K562 (cell line): ENCODE measurements at regions not wholly inside any gene's neighbourhood (a gene's known extent, or its start where the extent isn't known, plus 50 kb on each side); places are given as distances from the start of the nearest gene placed in this dataset.

Source experiments
- ATAC-seq: fragments of 200-7000 bp; cut with Tn5 transposase; 3 replicates; pipeline ENCODE4 v1.9.1; 2020; ENCODE audit warnings: moderate library complexity
- BruUV-seq: library from RNA; stranded (reverse); fragments of 400-500 nt; replicated peaks from 2 replicates; lab custom pipeline; 2021; lab: Mats Ljungman, UMichigan
- CTCF ChIA-PET: fragments of 300-600 bp; formaldehyde crosslinking; extraction: SDS; loops from one replicate; lab custom pipeline; 2021; ENCODE audit warnings: low intra/inter-chr PET ratio; lab: Yijun Ruan, JAX
- POLR2A ChIA-PET: fragments of 300-600, 350-650 bp; sonication (Branson Sonifier 250); formaldehyde crosslinking; extraction: SDS; loops from one replicate; lab custom pipeline; 2021; ENCODE audit warnings: antibody characterized with exemption, inconsistent platforms; lab: Yijun Ruan, JAX
- DNase-seq, 4 experiments: peaks; one replicate each; pipeline versions ENCODE4 v3.0.0 to v3.0.0-alpha.2; 2011 to 2018; ENCODE audit warnings: low spot score in 3 of 4, mixed read lengths in 3 of 4; ENCODE audit errors: extremely low read depth in 1 of 4
- FAIRE-seq: peaks from 2 replicates; lab custom pipeline; 2011; peaks lifted over from hg19 to GRCh38; lab: Jason Lieb, UNC
- H2AFZ ChIP-seq: 2 replicates; pipeline ENCODE4 v1.6.0; 2011; ENCODE audit warnings: low read depth, low read length, control low read depth, inconsistent platforms
- H3K27ac ChIP-seq: fragments of 200-600 bp; 3 replicates; pipeline ENCODE4 v1.8.0; 2011; ENCODE audit warnings: low read depth, mild to moderate bottlenecking, control low read depth, inconsistent platforms, low read length, moderate library complexity, mixed read lengths; ENCODE audit errors: extremely low read depth
- H3K27me3 ChIP-seq, 2 experiments: fragments of 300-600 bp in 1 of 2; 2 replicates in 1 of 2; 3 replicates in 1 of 2; pipeline versions ENCODE4 v1.6.0 to v1.8.0; 2011; ENCODE audit warnings: inconsistent platforms in 2 of 2, low read length in 2 of 2, mild to moderate bottlenecking in 1 of 2, mixed read lengths in 1 of 2, moderate library complexity in 1 of 2; ENCODE audit not compliant: control insufficient read depth in 2 of 2, insufficient read depth in 2 of 2
- H3K36me3 ChIP-seq: fragments of 300-600 bp; 3 replicates; pipeline ENCODE4 v1.8.0; 2011; ENCODE audit warnings: mild to moderate bottlenecking, low read length, inconsistent platforms; ENCODE audit not compliant: control insufficient read depth, insufficient read depth
- H3K4me1 ChIP-seq, 2 experiments: fragments of 200-600 bp in 1 of 2; replicated peaks in 1 of 2; 2 replicates in 1 of 2; 3 replicates in 1 of 2; pipeline versions ENCODE4 v1.5.1 to v1.8.0; 2011; ENCODE audit warnings: inconsistent platforms in 2 of 2, low read length in 2 of 2, mild to moderate bottlenecking in 1 of 2, mixed read lengths in 1 of 2, moderate library complexity in 1 of 2; ENCODE audit not compliant: control insufficient read depth in 2 of 2, insufficient read depth in 2 of 2
- H3K4me2 ChIP-seq: 2 replicates; pipeline ENCODE4 v1.6.1; 2011; ENCODE audit warnings: low read length, control low read depth, inconsistent platforms, mixed read lengths; ENCODE audit not compliant: insufficient read depth
- H3K4me3 ChIP-seq: fragments of 200-600 bp; sonication (generic), shearing (Covaris generic); 2 replicates; pipeline ENCODE4 v1.5.1; 2016; ENCODE audit warnings: control low read depth, inconsistent platforms
- H3K79me2 ChIP-seq: fragments of 200-600 bp; 3 replicates; pipeline ENCODE4 v1.8.0; 2011; ENCODE audit warnings: low read length, inconsistent platforms; ENCODE audit not compliant: control insufficient read depth, insufficient read depth
- H3K9ac ChIP-seq, 2 experiments: 2 replicates each; pipeline versions ENCODE4 v1.6.0 to v1.6.1; 2011; ENCODE audit warnings: low read depth in 2 of 2, low read length in 2 of 2, control low read depth in 1 of 2, inconsistent platforms in 1 of 2, mild to moderate bottlenecking in 1 of 2, mixed read lengths in 1 of 2; ENCODE audit not compliant: insufficient read depth in 1 of 2
- H3K9me1 ChIP-seq: one replicate; pipeline ENCODE4 v1.6.0; 2011; ENCODE audit warnings: inconsistent platforms, mild to moderate bottlenecking, low read length, moderate library complexity; ENCODE audit not compliant: control insufficient read depth, insufficient read depth
- H3K9me3 ChIP-seq: replicated peaks from 2 replicates; pipeline ENCODE4 v1.5.1; 2011; ENCODE audit warnings: low read depth, low read length, inconsistent platforms; ENCODE audit not compliant: control insufficient read depth, insufficient read depth
- H4K20me1 ChIP-seq: replicated peaks from 2 replicates; pipeline ENCODE4 v1.6.1; 2011; ENCODE audit warnings: low read length, inconsistent platforms, mixed read lengths; ENCODE audit not compliant: control insufficient read depth, insufficient read depth
- ARHGAP35 ChIP-seq: fragments of 450-650 bp; IDR thresholded peaks from 2 replicates; pipeline ENCODE4 v1.6.1; 2018; ENCODE audit not compliant: partially characterized antibody
- CLOCK ChIP-seq: fragments of 250-450 bp; sonication (Bioruptor Pico); IDR thresholded peaks from 2 replicates; pipeline ENCODE4 v1.4.0; 2020; ENCODE audit warnings: mild to moderate bottlenecking, moderate library complexity, borderline replicate concordance
- HNRNPH1 ChIP-seq: fragments of 200-400 bp; formaldehyde crosslinking; optimal IDR thresholded peaks from 2 replicates; pipeline ENCODE3; 2017; ENCODE audit warnings: low read depth, mild to moderate bottlenecking, low read length, moderate library complexity
- MECOM ChIP-seq: fragments of 250-450 bp; sonication (Bioruptor Pico); IDR thresholded peaks from 2 replicates; pipeline ENCODE4 v1.8.0; 2022; ENCODE audit warnings: inconsistent platforms
- SRF ChIP-seq, 2 experiments: fragments of 250-450, 450-650 bp in 1 of 2; sonication (Bioruptor Pico) in 1 of 2; sonication (generic) in 1 of 2; formaldehyde crosslinking; IDR thresholded peaks; 2 replicates each; pipeline versions ENCODE4 v1.5.0 to v1.5.1; 2020 to 2022; ENCODE audit warnings: mild to moderate bottlenecking in 1 of 2, missing genetic modification reagents in 1 of 2
- ZNF584 ChIP-seq: fragments of 200-800 bp; sonication (Bioruptor generic); IDR thresholded peaks from 2 replicates; pipeline ENCODE4 v1.6.1; 2016; ENCODE audit warnings: low read depth, mild to moderate bottlenecking, missing genetic modification characterization, missing compliant biosample characterization
- ZNF780A ChIP-seq: fragments of 250-450 bp; sonication (Bioruptor Pico); IDR thresholded peaks from 2 replicates; pipeline ENCODE4 v1.5.0; 2021; ENCODE audit warnings: mild to moderate bottlenecking
- WGBS: fragments of 100-300 bp; shearing (Covaris generic); methylation state at CpG from one replicate; pipeline ENCODE4 v1.1.6; 2016; ENCODE audit warnings: low coverage, mixed read lengths; ENCODE audit not compliant: insufficient coverage; ENCODE audit errors: missing lambda C conversion rate; 5-methylcytosine and 5-hydroxymethylcytosine counted together
- in situ Hi-C: fragments of 300-500 bp; cut with MboI; formaldehyde crosslinking; loops from 4 replicates; pipeline ENCODE4 v1.15.0; 2018; ENCODE audit warnings: inconsistent platforms, mixed read lengths
- intact Hi-C: fragments of 100-400 bp; cut with micrococcal nuclease; formaldehyde crosslinking; loops from 2 replicates; pipeline ENCODE4 v1.14.2; 2022
- TF ChIP-seq, protein P1 (sequence below): fragments of 450-650 bp; IDR thresholded peaks from 2 replicates; pipeline ENCODE4 v1.6.1; 2014; ENCODE audit warnings: low read depth, mild to moderate bottlenecking, moderate library complexity, borderline replicate concordance

DNA sequence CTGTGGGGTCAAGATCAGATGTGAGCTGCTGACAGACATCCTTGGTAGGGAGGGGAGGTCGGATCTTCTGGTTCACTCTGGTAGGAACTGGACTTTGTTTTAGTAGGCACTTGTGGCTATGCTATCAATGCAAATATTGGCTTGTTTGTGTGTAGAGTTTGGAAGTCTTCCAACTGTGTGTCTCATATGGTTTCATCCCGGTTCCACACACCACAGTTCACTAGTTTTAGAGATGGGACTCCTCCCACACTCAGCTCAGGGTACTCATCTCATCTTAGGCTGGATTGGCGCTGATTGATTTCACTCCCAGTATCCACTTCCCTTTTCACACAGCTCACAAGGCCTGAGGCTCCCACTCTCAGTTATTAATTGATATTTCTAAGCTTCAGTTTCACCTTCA is 161.3 kb downstream of the THBS2 start:
- Histone ChIP-seq H3K27me3 (no peaks in the 10 kb centered on the region; a peak in 1 of 5 replicates), H3K4me3 (no peak overlapping the region), H3K36me3 (no peaks in the 10 kb centered on the region), H3K79me2 (no peaks in the 10 kb centered on the region), H3K4me1 (no peaks in the 10 kb centered on the region), H3K4me2 (no peak overlapping the region), H2AFZ (no peak overlapping the region), H3K9ac (no peak overlapping the region), H4K20me1 (no peaks in the 10 kb centered on the region), H3K9me1 (peaks cover 2% of the 10 kb centered on the region), H3K27ac (no peak overlapping the region), H3K9me3 (no peaks in the 10 kb centered on the region; the same call in 1 of the 2 replicates)
- no peak for FAIRE-seq
- 2% methylated on average over 3 of the region's 3 CpGs for WGBS
- CTCF ChIA-PET: no interaction called here
- TF ChIP-seq CLOCK (CRISPR knock-in tag) (no peak), HNRNPH1 (no peak), MECOM (CRISPR knock-in tag) (no peak), SRF (CRISPR knock-in tag; IDR thresholded peaks at IDR 0.05) (no peak), ZNF780A (no peak), ZNF584 (no peak), ARHGAP35 (no peak)
- TF ChIP-seq, protein P1, sequence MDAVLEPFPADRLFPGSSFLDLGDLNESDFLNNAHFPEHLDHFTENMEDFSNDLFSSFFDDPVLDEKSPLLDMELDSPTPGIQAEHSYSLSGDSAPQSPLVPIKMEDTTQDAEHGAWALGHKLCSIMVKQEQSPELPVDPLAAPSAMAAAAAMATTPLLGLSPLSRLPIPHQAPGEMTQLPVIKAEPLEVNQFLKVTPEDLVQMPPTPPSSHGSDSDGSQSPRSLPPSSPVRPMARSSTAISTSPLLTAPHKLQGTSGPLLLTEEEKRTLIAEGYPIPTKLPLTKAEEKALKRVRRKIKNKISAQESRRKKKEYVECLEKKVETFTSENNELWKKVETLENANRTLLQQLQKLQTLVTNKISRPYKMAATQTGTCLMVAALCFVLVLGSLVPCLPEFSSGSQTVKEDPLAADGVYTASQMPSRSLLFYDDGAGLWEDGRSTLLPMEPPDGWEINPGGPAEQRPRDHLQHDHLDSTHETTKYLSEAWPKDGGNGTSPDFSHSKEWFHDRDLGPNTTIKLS: no peak
- no TSS peak for BruUV-seq
- POLR2A ChIA-PET: no interaction called here
- intact Hi-C loops: no loop called here
- ATAC-seq: no peak
- in situ Hi-C loops: no loop called here
- no peak for DNase-seq
